NCI-H2171 (cell line): ENCODE measurements at regions not wholly inside any gene's neighbourhood (a gene's known extent, or its start where the extent isn't known, plus 50 kb on each side); places are given as distances from the start of the nearest gene placed in this dataset.

Source experiments
- DNase-seq: peaks from one replicate; lab custom pipeline; 2025; lab: John Stamatoyannopoulos, UW

DNA sequence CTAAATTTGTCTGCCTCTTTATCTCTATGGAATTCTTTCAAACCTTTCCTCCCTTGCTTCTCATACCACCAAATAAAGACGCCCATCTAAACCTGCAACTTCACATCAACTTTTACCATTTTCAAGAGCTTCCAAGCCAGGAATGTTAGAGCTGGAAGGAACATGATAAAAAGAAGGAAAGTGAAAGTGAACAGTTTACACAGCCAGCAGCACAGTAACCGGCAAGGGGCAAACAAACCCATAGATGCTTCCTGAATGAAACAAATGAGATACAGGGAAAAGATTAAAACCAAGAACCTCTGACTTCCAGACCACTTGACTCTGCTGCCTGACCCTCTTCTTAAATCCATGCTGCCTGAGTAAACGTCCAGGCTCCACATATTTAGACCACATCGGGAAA lies 231.1 kb upstream of the CA10 start:
- no peak for DNase-seq

DNA sequence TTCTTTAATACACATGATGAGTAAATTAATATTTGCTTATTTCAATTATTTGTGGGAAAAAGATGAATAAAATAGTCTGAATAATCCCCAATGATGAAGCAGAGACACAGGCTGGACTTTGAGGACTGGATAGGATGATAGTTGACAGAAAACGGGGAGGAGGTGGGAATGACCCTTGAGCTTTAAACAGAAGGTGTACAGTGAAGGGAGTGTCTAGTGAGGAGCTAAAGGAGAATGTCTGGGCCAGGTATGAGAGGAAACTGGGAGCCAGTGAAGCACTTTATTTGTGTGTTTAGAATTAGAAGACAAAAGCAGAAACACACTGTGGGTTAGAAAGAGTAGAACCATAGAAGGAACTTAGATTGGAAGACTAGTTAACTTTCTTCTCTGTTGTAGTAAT lies 230.4 kb upstream of the CA10 start:
- no peak for DNase-seq

DNA sequence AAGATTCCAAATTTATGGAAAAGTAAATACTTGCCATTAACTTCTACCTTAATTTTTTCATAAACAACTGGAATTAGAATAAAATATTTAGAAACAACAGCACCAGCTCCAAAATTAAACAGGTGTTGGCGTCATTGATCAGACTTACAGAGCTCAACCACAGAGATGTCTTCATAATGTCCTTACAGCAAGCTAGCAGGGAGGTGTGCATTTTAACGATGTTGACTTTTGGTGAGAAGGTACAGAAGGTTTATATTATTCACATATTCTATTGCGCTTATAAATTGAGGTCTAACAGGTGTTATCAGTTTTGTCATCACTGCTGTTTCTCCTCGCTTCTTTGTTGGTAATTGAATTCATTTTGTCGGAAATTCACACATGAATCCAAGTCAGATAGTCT lies 226.2 kb upstream of the CA10 start:
- no peak for DNase-seq

DNA sequence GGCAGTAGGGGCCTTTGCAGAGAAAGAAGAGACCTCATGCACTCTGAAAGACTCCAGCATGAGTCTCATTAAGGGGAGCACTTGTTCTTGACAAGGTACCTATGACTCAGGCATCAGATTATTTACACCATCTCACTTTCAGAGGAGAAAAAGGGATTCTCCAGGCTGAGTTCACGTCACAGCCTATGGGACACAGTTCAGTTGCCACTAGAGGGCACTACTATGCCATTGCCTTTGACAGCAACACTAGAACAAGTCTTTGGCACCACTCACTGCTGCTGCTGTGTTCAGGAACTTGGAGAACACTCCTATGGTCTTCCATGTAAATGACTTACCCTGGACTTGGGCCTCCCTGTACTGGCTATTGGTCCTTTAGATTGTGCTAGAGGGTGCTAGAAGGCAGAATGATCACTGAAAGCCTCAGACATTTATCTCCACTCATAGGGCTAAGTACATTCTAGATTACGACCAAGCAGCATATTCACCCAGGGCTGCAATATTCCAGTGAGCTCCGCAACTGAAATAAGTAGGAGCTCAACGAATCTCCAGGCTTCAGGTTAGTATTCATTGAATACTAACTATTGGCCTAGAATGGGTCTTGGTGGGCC lies 225.1 kb upstream of the CA10 start:
- DNase-seq: no peak

DNA sequence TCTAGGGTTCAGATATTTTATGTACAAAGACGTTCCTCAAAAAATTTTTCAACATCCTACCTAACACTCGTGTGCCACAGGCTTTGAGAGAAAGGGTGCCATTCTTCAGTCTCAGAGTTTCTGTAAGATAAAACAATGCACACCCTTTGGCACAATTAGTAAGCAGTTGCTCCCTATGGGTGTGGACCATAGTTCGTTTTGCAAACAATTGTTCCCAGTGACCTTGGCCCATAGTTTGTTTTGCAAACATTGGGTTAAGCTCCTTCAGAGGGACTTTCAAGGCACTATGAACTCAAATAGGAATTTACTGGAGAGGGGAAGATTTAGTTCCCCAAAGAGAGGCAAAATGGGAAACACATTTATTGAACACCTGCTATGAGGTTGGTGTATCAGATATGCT lies 220.3 kb upstream of the CA10 start:
- DNase-seq: no peak

DNA sequence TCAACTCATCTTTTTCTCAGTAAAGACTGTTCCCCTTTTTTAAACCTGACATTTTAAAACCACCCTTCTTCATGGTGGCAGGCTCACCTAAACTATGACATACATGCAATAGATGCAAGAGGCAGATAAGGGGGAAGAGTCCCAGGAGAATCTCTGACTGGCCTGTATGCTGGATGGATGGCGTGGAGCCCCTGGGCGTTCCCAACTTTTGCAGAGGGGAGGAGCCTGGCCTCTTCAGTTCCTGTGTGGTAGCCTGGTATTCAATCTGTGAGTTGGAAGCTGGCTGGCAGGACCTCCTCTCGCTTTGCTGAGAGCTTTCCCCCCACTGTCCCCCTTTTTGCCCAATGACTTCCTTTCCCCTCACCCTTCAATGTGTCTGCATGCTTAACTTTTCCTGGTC lies 217.6 kb upstream of the CA10 start:
- DNase-seq: no peak

DNA sequence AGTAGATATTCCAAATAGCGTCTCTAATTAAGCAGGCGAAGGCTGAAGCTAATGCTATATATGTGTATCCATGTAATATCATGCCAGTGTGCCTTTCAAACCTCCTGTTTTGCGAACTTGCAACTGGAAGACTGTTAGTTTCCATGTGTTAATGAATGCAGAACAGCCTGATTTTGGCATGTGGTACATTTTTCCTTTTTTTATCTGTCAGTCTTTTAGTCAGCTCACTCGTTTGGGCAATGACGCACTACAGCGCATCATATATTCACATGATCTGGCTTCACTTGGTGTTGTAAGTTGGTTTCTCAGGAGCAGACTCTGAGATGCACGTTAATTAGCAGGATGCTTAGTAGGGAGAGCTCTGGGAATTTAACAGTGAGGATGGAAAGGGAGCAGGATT lies 210.4 kb upstream of the CA10 start:
- no peak for DNase-seq

DNA sequence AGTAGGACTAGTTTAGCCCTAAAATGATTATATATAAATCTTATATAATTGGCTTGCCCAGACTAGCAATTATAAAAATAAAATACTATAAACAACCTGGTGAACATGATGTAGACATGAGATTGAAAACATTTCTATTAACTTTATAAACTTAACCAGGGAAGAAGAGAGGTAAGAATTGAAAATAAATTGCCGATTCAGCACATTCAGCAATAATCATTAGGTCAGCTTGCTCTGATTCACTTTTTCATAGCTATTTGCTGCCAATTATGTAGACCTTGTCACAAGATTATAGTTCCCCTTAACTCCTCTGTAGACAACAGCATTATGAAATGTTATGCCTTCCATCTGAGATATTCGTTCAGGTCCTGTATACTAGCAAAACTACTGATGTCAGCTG lies 199.3 kb upstream of the CA10 start:
- no peak for DNase-seq

DNA sequence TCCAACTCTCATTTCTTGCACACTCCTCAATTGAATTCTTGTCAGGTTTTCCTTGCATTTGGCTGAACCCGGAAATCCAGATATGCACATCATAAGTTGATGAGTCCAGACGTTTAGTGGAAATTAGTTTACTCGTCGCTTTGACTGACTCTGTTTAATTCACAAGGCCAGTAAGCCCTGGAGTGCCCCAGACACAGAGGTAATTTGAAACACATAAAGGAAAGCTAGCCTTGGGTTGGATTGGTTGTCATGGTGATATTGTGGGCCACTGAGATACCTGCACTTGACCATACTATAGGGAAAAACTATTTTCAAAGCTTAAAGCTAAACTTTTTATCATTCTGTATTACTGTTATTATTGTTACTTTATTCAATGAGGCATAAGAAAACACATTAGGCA lies 178.3 kb upstream of the CA10 start:
- DNase-seq: no peak

DNA sequence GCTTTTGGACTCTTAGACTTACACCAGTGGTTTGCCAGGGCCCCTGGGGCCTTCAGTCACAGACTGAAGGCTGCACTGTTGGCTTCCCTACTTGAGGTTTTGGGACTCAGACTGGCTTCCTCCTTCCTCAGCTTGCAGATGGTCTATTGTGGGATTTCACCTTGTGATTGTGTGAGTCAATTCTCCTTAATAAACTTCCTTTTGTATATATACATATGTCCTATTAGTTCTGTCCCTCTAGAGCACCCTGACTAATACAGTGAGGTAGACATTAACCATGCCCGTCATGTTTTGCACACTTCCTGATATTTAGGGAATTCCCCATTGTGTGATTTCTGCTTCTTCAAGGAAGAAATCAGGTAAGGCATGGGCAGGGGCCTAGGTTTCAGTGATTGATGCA lies 147.8 kb upstream of the CA10 start:
- DNase-seq: no peak

DNA sequence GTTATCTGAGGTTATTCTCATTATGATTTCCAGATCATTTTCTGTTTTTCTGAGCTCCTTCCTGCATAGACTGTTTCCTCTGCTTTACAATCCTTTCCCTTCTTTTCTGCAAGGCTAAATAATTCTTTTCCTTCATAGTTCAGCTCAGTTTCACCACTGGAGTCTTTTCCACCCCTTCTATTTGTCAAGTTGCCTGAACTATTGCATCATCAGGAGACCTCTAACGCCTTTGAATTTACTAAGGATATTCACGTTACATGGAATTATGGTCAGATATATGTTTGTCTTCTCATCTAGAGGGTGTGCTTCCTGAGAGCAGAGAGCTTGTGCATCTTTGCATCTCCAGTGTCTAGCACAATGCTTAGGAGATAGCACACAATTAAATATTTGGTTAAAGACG lies 140.4 kb upstream of the CA10 start:
- no peak for DNase-seq

DNA sequence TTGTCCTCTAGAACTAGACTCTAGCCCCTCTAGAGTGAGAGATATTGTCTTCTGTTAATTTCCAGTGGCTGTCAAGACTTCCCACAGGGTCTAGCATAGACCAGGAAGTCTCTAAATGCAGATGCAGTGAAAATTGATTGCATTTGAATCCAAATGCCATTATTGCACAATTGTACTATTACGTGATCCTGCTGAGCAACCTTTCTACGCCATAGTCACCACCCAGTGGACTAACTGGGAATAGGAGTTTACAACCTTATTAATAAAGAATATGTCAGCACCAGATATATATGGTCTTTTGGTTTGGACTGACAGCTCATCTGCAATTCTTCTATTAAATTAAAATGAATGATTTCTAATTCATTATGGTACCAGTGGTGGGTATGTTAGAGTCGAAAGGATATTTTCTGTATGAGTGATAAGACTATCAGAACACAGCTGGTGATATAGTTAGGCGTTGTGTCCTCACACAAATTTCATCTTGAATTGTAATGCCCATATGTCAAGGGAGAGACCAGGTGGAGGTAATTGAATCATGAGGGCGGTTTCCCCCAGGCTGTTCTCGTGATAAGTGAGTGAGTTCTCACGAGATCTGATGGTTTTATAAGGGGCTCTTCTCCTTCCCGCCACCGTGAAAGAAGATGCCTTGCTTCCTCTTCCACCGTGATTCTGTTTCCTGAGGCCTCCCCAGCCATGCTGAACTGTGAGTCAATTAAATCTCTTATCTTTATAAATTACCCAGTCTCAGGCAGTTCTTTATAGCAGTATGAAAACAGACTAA lies 138.9 kb upstream of the CA10 start:
- no peak for DNase-seq

DNA sequence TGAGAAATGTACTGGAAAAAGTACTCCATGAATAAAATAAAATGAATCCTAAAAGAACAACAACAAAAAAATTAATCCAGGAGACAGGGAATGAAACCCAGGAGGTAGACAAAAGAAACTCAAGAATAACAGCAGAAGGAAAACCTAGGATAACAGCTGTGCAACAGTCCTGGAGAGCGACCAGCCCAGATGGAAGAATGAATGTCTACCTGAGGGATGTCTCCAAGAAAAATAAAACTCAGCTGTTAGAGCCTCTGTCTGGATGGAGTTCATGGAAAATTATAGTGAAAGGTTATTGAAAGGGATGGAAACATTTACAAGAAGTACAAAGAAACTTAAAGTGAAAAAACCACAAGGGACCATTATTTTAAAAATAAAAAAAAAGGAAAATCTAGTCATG lies 135.8 kb upstream of the CA10 start:
- no peak for DNase-seq

DNA sequence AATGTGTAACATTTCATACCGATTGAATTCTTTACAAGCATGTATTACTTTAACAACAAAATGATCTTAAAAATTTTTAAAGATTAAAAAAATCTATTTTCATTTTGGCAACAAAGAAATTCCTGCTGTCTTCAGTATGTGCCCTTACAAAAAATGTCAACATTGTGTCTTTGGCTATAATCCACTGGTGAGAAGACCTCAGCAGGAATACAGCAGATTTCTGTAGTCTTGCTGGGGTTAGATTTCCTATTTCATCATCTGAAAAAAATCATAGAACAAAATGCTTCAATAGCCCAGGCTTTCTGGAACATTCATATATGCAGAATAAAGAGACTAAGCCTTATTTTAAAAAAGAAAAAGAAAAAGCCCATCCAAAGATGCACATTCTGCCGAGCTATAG lies 129.1 kb upstream of the CA10 start:
- DNase-seq: no peak

DNA sequence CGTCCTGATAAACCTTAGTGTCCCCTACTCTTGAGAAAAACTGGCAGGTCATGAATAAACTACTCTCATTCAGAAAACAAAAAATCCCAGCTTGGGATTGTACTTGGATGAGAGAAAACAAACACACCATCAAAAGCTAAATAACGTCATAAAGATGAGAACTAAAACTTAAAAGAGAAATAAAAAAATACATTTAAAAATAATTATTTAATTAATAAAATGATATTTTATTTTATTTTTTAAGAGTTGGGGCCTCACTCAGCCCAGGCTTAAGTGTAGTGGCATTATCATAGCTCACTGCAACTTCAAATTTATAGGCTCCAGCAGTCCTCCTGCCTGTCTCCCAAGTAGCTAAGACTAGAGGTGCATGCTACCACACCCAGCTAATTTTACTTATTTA lies 125.4 kb upstream of the CA10 start:
- DNase-seq: no peak

DNA sequence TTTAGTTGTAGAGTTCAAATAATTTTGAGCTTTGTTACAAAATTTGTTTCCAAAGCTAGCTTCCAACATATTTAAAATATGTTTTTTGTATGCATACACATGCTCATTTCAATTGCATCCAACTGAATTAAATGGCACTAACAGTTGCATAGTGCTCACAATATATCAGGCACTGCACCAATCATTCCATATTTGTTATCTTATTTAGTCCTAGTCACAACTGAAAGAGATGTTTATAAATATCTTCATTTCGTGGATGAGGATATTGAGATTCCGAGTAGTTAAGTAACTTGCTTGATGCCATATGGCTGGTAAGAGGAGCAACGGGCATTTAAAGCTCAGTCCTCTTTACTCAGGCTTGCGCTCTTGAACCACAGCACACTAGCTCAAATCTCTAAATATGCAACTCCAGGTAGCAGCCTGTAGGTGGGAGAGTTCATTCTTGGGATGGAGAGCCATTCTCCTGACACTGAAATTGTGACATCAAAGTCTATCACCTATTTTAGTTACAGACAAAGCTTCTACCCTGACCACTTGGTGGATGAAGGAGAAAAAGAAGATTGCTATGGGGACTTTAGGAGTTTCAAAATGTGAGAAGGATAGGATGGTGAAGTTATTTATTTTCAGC lies 118.0 kb upstream of the CA10 start:
- DNase-seq: no peak

DNA sequence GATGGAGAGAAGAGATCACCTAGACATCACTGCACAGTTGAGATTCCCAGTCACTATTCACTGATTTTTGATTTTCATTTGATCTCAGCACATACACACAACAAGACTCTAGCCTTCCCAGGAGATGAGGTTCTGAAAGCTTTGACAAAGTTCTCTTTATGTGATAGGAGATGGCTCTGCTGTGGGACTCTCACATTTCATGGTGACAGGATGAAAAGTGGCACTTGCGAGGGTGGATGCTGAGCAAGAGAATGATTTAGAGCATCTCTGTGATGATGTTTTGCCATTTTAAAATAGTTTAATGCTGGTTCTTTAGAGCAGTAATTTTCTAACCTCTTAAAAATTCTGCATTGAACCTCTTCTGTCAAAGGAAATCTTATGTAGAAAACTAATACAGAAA lies 113.3 kb upstream of the CA10 start:
- DNase-seq: no peak

DNA sequence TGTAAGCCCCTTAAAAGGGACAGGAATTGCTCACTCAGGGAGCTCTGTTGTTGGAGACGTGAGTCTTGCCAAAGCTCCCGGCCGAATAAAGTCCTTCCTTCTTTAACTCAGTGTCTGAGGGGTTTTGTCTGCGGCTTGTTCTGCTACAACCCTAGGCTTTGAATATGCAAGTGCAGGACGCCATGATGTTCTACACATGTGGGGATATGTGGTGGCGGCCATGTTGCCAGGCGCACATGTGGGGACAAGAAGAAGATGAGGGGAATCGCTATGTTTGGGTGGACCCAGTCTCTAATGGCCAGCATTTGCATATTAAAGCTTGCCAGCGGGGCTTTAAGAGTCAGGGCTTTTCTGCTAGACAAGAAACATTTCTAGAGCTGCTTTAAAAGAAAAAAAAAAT lies 96.8 kb upstream of the CA10 start:
- DNase-seq: no peak

DNA sequence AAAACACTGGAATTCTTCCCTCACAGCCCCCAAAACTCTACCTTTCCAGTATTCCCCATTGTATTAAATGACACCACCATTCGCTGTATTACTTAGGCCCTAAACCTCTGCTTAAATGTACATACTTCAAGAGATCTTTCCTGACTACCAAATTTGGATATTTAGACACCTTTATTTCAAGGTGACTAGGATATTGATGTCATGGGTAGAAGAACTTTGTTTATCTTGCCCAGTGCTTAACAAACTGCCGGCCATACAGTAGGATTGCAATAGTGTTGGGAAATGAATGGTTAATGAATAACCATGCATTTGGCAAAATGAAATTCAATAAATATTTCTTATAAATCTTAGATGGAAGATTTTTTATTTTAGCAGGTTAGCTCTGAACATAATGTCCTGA lies 86.2 kb upstream of the CA10 start:
- no peak for DNase-seq

DNA sequence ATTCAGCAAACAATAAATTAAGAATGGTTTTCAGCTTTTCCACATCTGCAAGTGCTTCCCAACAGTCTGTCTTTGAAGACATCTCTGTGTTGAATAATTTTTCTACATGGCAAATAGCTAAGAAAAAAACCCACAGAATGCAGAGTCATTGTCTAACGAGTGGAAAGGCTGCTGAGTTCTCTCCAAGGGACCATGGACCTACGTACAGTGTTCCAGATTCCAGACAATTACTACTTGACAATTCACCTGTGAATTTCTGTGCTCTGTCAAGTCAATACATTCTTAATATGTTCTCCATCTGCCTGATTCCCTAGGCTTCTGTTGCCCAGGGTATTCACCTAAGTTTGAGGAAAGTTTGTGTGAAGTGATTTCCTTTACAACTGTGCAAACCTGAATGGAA lies 83.8 kb upstream of the CA10 start:
- DNase-seq: no peak

DNA sequence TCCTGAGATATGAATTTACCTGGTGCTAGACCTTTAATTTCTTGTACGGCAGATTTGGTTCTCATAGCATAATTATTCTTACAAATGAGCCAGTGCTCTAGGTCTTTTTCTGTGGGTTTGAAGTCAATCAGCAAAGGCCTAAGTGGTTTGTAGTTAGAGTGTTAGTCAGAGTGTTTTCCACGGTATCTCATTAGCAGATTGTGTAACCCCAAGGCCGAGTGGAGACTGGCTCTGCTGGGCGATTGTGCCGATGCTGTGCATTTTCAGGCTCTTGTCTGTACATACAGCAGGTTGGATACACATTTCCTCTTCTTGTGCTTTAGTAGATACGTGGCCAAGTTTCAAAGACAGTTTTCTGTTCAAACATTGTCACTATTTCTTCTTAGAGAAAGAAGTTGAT lies 78.6 kb upstream of the CA10 start:
- DNase-seq: no peak

DNA sequence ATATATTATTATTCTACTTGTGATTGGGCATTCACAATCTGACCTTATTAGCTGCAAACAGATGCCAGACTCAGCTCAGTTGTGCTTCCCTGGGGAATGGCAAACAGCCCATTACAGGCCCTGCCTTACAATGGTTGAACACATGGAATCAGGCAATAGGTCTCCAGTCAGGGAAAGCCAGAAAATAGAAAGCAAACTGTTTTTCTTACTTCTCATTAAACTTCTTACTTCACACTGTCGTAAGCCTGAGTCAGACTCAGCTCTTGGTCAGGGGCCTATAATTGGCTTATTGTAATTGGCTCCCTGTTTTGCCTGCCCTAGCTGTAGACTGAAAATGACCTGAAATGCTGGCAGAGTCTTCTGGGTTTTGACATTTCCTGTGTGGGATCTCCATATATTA lies 77.0 kb upstream of the CA10 start:
- no peak for DNase-seq

DNA sequence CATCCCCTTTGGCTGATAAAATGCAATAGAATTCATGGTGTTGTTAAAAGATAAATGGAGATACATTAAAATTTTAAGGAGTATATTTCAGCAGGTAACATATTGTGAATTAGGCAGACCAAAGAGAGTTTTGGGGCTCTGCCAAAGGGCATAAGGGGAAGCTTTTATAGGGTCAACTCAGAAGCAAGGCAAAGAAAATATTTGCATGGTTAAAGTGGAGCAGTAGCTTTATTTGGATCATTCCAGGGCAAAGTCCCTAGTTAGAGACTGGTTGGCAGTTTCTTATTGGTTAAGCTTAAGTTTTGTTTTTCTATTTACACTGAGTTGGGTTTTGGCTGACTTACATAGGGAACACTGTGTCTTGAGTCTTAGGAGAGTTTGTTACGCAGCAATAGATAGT lies 75.1 kb upstream of the CA10 start:
- DNase-seq: no peak

DNA sequence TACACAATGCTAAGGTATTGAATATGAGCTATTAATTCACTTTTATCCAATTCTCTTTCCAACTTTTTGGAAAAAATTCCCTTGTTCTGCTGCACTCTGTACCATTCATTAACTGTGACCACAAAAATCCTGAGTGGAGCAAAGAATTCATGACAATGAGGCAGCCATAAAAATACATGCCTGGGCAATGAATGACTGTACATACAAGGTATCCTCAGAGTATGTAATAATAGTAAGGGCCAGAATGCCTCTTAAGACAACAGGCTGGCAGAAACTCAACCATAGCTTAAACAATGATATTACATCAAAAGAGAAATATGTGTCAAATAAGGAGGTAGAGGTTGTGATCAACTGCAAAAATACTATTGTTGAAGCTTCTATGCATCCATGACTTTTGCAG lies 74.7 kb upstream of the CA10 start:
- DNase-seq: no peak
